ENCODE measurements at regions not wholly inside any gene's neighbourhood (a gene's known extent, or its start where the extent isn't known, plus 50 kb on each side); places are given as distances from the start of the nearest gene placed in this dataset.

GRCh38 chr4:64889906-64890610 is 480.8 kb upstream of the TECRL start:
- Histone ChIP-seq H3K27ac (no peak overlapping the region), H3K4me3 (no peak overlapping the region)
- DNase-seq (ENCODE audit: low spot score), result no peak
- TF ChIP-seq CTCF (IDR thresholded peaks at IDR 0.05), result no peak

GRCh38 chr4:64883087-64883807 is 474.0 kb upstream of the TECRL start:
- no peak for DNase-seq (ENCODE audit: low spot score)
- H3K4me3 ChIP-seq, result no peak overlapping the region
- no peak for TF ChIP-seq CTCF (IDR thresholded peaks at IDR 0.05)
- no peak overlapping the region for H3K27ac ChIP-seq

- Histone ChIP-seq H3K27ac (no peak overlapping the region), H3K4me3 (no peak overlapping the region)
- no peak for TF ChIP-seq CTCF (IDR thresholded peaks at IDR 0.05)
- no peak for DNase-seq (ENCODE audit: low spot score)
Measured at GRCh38 chr4:64882311-64883086, 473.2 kb upstream of the TECRL start.

- TF ChIP-seq CTCF (IDR thresholded peaks at IDR 0.05), result no peak
- H3K4me3 ChIP-seq, result no peak overlapping the region
- DNase-seq (ENCODE audit: low spot score), result no peak
- H3K27ac ChIP-seq, result no peak overlapping the region
Measured at GRCh38 chr4:64880557-64880956, 471.3 kb upstream of the TECRL start.

- no peak overlapping the region for H3K27ac ChIP-seq
- no peak for TF ChIP-seq CTCF (IDR thresholded peaks at IDR 0.05)
- no peak overlapping the region for H3K4me3 ChIP-seq
- no peak for DNase-seq (ENCODE audit: low spot score)
Measured at GRCh38 chr4:64876021-64876420, 466.8 kb upstream of the TECRL start.

GRCh38 chr4:64870558-64870957 is 461.3 kb upstream of the TECRL start:
- no peak for DNase-seq (ENCODE audit: low spot score)
- Histone ChIP-seq H3K27ac (no peak overlapping the region), H3K4me3 (no peak overlapping the region)
- no peak for TF ChIP-seq CTCF (IDR thresholded peaks at IDR 0.05)

Data from coronary artery (tissue), 2 donors.